GM13976 (cell line): ENCODE measurements at regions not wholly inside any gene's neighbourhood (a gene's known extent, or its start where the extent isn't known, plus 50 kb on each side); places are given as distances from the start of the nearest gene placed in this dataset.

Source experiments
- DNase-seq: peaks from one replicate; pipeline ENCODE4 v3.0.0; 2012; ENCODE audit warnings: low spot score
- in situ Hi-C: fragments of 300-500 bp; cut with MboI; formaldehyde crosslinking; loops from one replicate; pipeline ENCODE4 v1.12.0; 2022; ENCODE audit warnings: low sequenced_read_pairs, mixed read lengths, inconsistent platforms; ENCODE audit not compliant: unreplicated experiment
- TF ChIP-seq, protein P1 (sequence below): IDR thresholded peaks from 2 replicates; pipeline ENCODE4 v1.5.1; 2012; ENCODE audit warnings: borderline replicate concordance, mild to moderate bottlenecking; ENCODE audit not compliant: insufficient read depth; ENCODE audit errors: extremely low read depth, missing control alignments, control extremely low read depth

DNA sequence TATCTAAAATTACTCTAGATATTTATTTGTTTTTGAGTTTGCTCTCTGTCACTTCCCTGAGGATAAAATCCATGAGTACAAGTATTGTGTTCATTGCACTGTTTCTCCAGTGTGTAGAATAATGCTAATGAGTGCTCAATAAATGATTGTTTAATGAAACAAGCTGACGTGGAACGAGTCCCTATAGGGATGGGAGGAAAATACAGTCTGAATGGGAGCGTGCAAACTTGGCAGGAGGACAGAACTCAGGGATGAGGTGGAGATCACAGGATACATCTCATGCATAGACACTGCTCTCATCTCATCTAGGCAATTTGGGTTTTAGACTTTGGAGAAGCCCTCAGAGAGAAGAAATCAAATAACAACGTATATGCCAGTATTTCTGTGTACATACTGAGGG lies 58.4 kb upstream of the ZC3H12C start:
- TF ChIP-seq, protein P1, sequence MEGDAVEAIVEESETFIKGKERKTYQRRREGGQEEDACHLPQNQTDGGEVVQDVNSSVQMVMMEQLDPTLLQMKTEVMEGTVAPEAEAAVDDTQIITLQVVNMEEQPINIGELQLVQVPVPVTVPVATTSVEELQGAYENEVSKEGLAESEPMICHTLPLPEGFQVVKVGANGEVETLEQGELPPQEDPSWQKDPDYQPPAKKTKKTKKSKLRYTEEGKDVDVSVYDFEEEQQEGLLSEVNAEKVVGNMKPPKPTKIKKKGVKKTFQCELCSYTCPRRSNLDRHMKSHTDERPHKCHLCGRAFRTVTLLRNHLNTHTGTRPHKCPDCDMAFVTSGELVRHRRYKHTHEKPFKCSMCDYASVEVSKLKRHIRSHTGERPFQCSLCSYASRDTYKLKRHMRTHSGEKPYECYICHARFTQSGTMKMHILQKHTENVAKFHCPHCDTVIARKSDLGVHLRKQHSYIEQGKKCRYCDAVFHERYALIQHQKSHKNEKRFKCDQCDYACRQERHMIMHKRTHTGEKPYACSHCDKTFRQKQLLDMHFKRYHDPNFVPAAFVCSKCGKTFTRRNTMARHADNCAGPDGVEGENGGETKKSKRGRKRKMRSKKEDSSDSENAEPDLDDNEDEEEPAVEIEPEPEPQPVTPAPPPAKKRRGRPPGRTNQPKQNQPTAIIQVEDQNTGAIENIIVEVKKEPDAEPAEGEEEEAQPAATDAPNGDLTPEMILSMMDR: no peak
- no peak for DNase-seq
- in situ Hi-C loops: no loop called here

DNA sequence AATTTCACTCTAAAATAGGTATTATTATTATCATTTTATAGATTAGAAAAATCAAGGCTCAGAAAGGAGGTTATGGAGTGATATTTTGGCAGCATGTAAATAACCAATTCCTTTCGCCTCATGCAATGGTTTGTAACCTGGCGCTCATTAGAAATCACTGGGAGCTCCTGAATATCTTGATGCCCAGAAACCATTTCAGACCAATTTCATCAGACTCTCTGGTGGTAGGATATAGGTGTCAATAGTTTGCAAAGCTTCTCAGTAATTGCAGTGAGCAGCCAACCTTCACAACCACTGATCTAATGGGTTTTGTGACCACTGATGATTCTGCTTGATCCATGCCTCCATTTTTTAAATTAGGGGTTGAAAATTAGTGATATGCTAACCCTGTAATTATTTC lies 57.8 kb upstream of the ZC3H12C start:
- in situ Hi-C loops: no loop called here
- no peak for DNase-seq
- TF ChIP-seq, protein P1: no peak

DNA sequence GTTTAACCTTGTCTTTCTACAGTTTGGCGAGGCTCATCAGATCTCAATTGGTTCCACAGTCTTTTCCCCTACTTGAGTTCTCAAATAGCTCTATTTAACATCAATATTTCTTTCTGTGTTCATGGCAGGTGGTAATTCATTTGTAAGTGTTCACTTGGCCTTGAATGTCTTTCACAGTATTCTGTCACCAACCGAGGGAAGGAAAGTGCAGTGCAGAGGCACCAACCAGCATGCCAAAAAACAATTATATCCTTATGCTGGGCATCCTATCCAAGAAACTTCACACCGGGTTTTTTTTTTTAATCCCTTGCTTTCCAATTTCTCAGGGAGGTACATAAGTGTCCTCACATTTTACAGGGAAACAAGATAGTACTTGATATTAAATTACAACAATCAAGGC lies 55.0 kb upstream of the ZC3H12C start:
- in situ Hi-C loops: no loop called here
- DNase-seq: no peak
- TF ChIP-seq, protein P1: no peak
